GM12878 (cell line): ENCODE measurements at regions not wholly inside any gene's neighbourhood (a gene's known extent, or its start where the extent isn't known, plus 50 kb on each side); places are given as distances from the start of the nearest gene placed in this dataset.

Source experiments
- ATAC-seq: fragments of 200-7000 bp; cut with Tn5 transposase; 3 replicates; pipeline ENCODE4 v1.9.1; 2020; ENCODE audit warnings: mild to moderate bottlenecking, moderate library complexity
- BruUV-seq: library from RNA; stranded (reverse); fragments of 400-500 nt; replicated peaks from 2 replicates; lab custom pipeline; 2021; lab: Mats Ljungman, UMichigan
- CTCF ChIA-PET: fragments of 300-600 bp; sonication (Branson Sonifier 250); formaldehyde crosslinking; extraction: SDS; loops from one replicate; lab custom pipeline; 2021; ENCODE audit warnings: inconsistent platforms; lab: Yijun Ruan, JAX
- POLR2A ChIA-PET: fragments of 350-600 bp; formaldehyde crosslinking; extraction: SDS; loops from one replicate; lab custom pipeline; 2021; ENCODE audit warnings: inconsistent platforms; lab: Charles Lee
- RAD21 ChIA-PET: fragments of 300-600 bp; sonication (Branson Sonifier 250); formaldehyde crosslinking; loops from one replicate; lab custom pipeline; 2023; ENCODE audit warnings: antibody characterized with exemption; ENCODE audit not compliant: unreplicated experiment; lab: Charles Lee
- SMC1A ChIA-PET: fragments of 300-600 bp; sonication (Branson Sonifier 250); formaldehyde crosslinking; loops from one replicate; lab custom pipeline; 2023; ENCODE audit not compliant: unreplicated experiment, uncharacterized antibody; lab: Charles Lee
- DNase-seq: peaks from one replicate; pipeline ENCODE4 v3.0.0-alpha.2; 2011; ENCODE audit warnings: low read depth, low spot score
- FAIRE-seq: peaks from 3 replicates; lab custom pipeline; 2011; peaks lifted over from hg19 to GRCh38; lab: Jason Lieb, UNC
- H2AFZ ChIP-seq: 2 replicates; pipeline ENCODE4 v1.6.0; 2011; ENCODE audit warnings: low read depth, low read length, control low read depth; ENCODE audit not compliant: control insufficient read depth
- H3K27ac ChIP-seq: 2 replicates; pipeline ENCODE4 v1.5.1; 2011; ENCODE audit warnings: control low read depth; ENCODE audit not compliant: control insufficient read depth, insufficient read depth
- H3K27me3 ChIP-seq, 2 experiments: replicated peaks in 1 of 2; 2 replicates each; pipeline versions ENCODE4 v1.6.0 to v1.6.1; 2011; ENCODE audit warnings: low read length in 1 of 2; ENCODE audit not compliant: control insufficient read depth in 2 of 2, insufficient read depth in 2 of 2
- H3K36me3 ChIP-seq, 2 experiments: 2 replicates each; pipeline ENCODE4 v1.5.1; 2011; ENCODE audit warnings: low read length in 1 of 2; ENCODE audit not compliant: control insufficient read depth in 2 of 2, insufficient read depth in 2 of 2
- H3K4me1 ChIP-seq: 2 replicates; pipeline ENCODE4 v1.6.1; 2011; ENCODE audit warnings: mild to moderate bottlenecking, low read length, moderate library complexity, mixed read lengths; ENCODE audit not compliant: control insufficient read depth, insufficient read depth
- H3K4me2 ChIP-seq: 2 replicates; pipeline ENCODE4 v1.6.0; 2011; ENCODE audit warnings: control low read depth; ENCODE audit not compliant: control insufficient read depth, insufficient read depth
- H3K4me3 ChIP-seq: fragments of 200-600 bp; sonication (generic); 2 replicates; pipeline ENCODE4 v1.5.1; 2016
- H3K79me2 ChIP-seq: 2 replicates; pipeline ENCODE4 v1.6.0; 2011; ENCODE audit warnings: low read length; ENCODE audit not compliant: control insufficient read depth, insufficient read depth
- H3K9ac ChIP-seq: 2 replicates; pipeline ENCODE4 v1.8.0; 2011; ENCODE audit warnings: low read length, control low read depth, mixed read lengths; ENCODE audit not compliant: control insufficient read depth, insufficient read depth
- H3K9me3 ChIP-seq: replicated peaks from 3 replicates; pipeline ENCODE4 v1.5.1; 2011; ENCODE audit warnings: mild to moderate bottlenecking, low read length; ENCODE audit not compliant: control insufficient read depth, insufficient read depth
- H4K20me1 ChIP-seq: 2 replicates; pipeline ENCODE4 v1.6.0; 2011; ENCODE audit not compliant: control insufficient read depth, insufficient read depth
- BCL11A ChIP-seq: IDR thresholded peaks from 2 replicates; pipeline ENCODE4 v1.6.1; 2011; ENCODE audit warnings: low read depth, low read length
- CHD2 ChIP-seq: IDR thresholded peaks from 2 replicates; pipeline ENCODE4 v1.6.1; 2011; ENCODE audit warnings: low read depth, low read length, improper control_type of control experiment, borderline replicate concordance
- CUX1 ChIP-seq: IDR thresholded peaks from 2 replicates; pipeline ENCODE4 v1.6.1; 2012; ENCODE audit warnings: improper control_type of control experiment, low read depth, low read length; ENCODE audit not compliant: insufficient replicate concordance
- EP300 ChIP-seq, 2 experiments: fragments of 150-350 bp in 1 of 2; IDR thresholded peaks; 2 replicates each; pipeline ENCODE4 v1.6.1; 2011 to 2012; ENCODE audit warnings: low read depth in 2 of 2, low read length in 2 of 2, borderline replicate concordance in 1 of 2, improper control_type of control experiment in 1 of 2, inconsistent platforms in 1 of 2; ENCODE audit not compliant: control insufficient read depth in 1 of 2
- FOS ChIP-seq: IDR thresholded peaks from 3 replicates; pipeline ENCODE4 v1.6.1; 2011; ENCODE audit warnings: borderline replicate concordance; ENCODE audit not compliant: insufficient read length; ENCODE audit errors: extremely low read depth
- FOXM1 ChIP-seq: IDR thresholded peaks from 2 replicates; pipeline ENCODE4 v1.6.1; 2012; ENCODE audit warnings: low read depth, mild to moderate bottlenecking, inconsistent platforms, low read length, moderate library complexity
- IKZF2 ChIP-seq, 2 experiments: fragments of 450-650 bp; IDR thresholded peaks; 2 replicates each; pipeline ENCODE4 v1.6.1; 2017; ENCODE audit warnings: mild to moderate bottlenecking in 2 of 2, moderate library complexity in 2 of 2
- JUNB ChIP-seq: IDR thresholded peaks from 2 replicates; pipeline ENCODE4 v1.6.1; 2016; ENCODE audit warnings: antibody characterized with exemption, mild to moderate bottlenecking
- LARP7 ChIP-seq: fragments of 450-650 bp; IDR thresholded peaks from 2 replicates; pipeline ENCODE4 v1.6.1; 2017; ENCODE audit warnings: mild to moderate bottlenecking
- MEF2B ChIP-seq: fragments of 450-650 bp; IDR thresholded peaks from 2 replicates; pipeline ENCODE4 v1.6.1; 2018; ENCODE audit warnings: mild to moderate bottlenecking, moderate library complexity; ENCODE audit not compliant: partially characterized antibody, poor library complexity, severe bottlenecking
- NKRF ChIP-seq: fragments of 450-650 bp; conservative IDR thresholded peaks from 2 replicates; pipeline ENCODE4 v1.6.1; 2017; ENCODE audit warnings: mild to moderate bottlenecking, moderate library complexity
- POLR2A ChIP-seq: IDR thresholded peaks from 2 replicates; pipeline ENCODE4 v1.6.1; 2011; ENCODE audit warnings: low read depth, mild to moderate bottlenecking, low read length
- POU2F2 ChIP-seq: IDR thresholded peaks from 3 replicates; pipeline ENCODE4 v1.6.1; 2011; ENCODE audit warnings: low read depth, mild to moderate bottlenecking, low read length, borderline replicate concordance
- RAD21 ChIP-seq: IDR thresholded peaks from 2 replicates; pipeline ENCODE4 v1.6.1; 2011; ENCODE audit warnings: mild to moderate bottlenecking, low read depth, low read length, moderate library complexity; ENCODE audit not compliant: insufficient read depth
- RCOR1 ChIP-seq: conservative IDR thresholded peaks from 2 replicates; pipeline ENCODE4 v1.6.1; 2012; ENCODE audit warnings: low read depth, low read length, improper control_type of control experiment
- RUNX3 ChIP-seq: IDR thresholded peaks from 2 replicates; pipeline ENCODE4 v1.6.1; 2012; ENCODE audit warnings: low read length, inconsistent platforms
- SP1 ChIP-seq: IDR thresholded peaks from one replicate; pipeline ENCODE4 v1.6.1; 2011; ENCODE audit warnings: low read depth, low read length
- STAT3 ChIP-seq: IDR thresholded peaks from 2 replicates; pipeline ENCODE4 v1.6.1; 2011; ENCODE audit warnings: low read depth, low read length, improper control_type of control experiment
- ZNF217 ChIP-seq: fragments of 450-650 bp; IDR thresholded peaks from 2 replicates; pipeline ENCODE4 v1.6.1; 2017; ENCODE audit warnings: antibody characterized with exemption, mild to moderate bottlenecking
- WGBS: methylation state at CpG from one replicate; pipeline ENCODE4 v1.1.6; 2016; ENCODE audit warnings: low lambda C conversion rate; ENCODE audit not compliant: insufficient replicate concordance, insufficient coverage; ENCODE audit errors: missing lambda C conversion rate; 5-methylcytosine and 5-hydroxymethylcytosine counted together
- in situ Hi-C: fragments of 300-500 bp; cut with MboI; formaldehyde crosslinking; loops from 9 replicates; pipeline ENCODE4 v1.14.3; 2018; ENCODE audit warnings: mixed read lengths
- intact Hi-C: fragments of 100-400 bp; cut with micrococcal nuclease; formaldehyde crosslinking; loops from one replicate; pipeline ENCODE4 v1.14.2; 2022; ENCODE audit not compliant: unreplicated experiment

GRCh38 chr6:154604119-154604518 is 93.6 kb upstream of the CNKSR3 start:
- POLR2A ChIA-PET: no interaction called here
- TF ChIP-seq CUX1 (peak; percentile 21), LARP7 (no peak), ZNF217 (0 out of 2 replicates have a peak, but pooled peaks have one; percentile 66), BCL11A (peak; percentile 76), SP1 (no peak), POLR2A (no peak), MEF2B (peak; percentile 94), FOXM1 (0 out of 2 replicates have a peak, but pooled peaks have one; percentile 19), STAT3 (no peak), NKRF (no peak), RCOR1 (no peak), EP300 (IDR thresholded peaks at IDR 0.05; ENCODE audit: borderline replicate concordance in 1 of 2, control insufficient read depth in 1 of 2, low read depth in 2 of 2, low read length in 2 of 2) (peak; percentile 61 to 93; a peak in 3 of 4 replicates), CHD2 (0 out of 2 replicates have a peak, but pooled peaks have one; percentile 38), JUNB (peak; percentile 50; the same call in 1 of the 2 replicates), FOS (no peak), RAD21 (no peak), IKZF2 (IDR thresholded peaks at IDR 0.05) (peak; percentile 90 to 95), RUNX3 (peak; percentile 76), POU2F2 (peak; percentile 51; the same call in 2 of the 3 replicates)

More at GRCh38 chr6:154604119-154604518, 93.6 kb upstream of the CNKSR3 start:
- in situ Hi-C loops: no loop called here
- no peak overlapping the region for H3K9ac ChIP-seq
- no TSS peak for BruUV-seq
- ChIA-PET CTCF (interaction anchor here (0.8 to 1.7 kb wide), 3 partner anchors 8 to 202 kb away, joined by 3 to 8 read pairs (median 4); no protein-coding TSS in a partner anchor), SMC1A (interaction anchor here (1.0 to 2.4 kb wide), 3 partner anchors 8 to 356 kb away, joined by 3 to 13 read pairs (median 3); no protein-coding TSS in a partner anchor), RAD21 (interaction anchor here (0.6 to 1.5 kb wide), 2 partner anchors 72 to 466 kb away, joined by 3 read pairs; no protein-coding TSS in a partner anchor)
- ATAC-seq: peak; percentile 66
- intact Hi-C loops: loop anchor here (10.0 kb wide), 1 partner anchor 571 kb away; no protein-coding TSS in a partner anchor
- 15% methylated on average over 8 of the region's 8 CpGs for WGBS
- no peaks in the 10 kb centered on the region for H4K20me1 ChIP-seq
- no peaks in the 10 kb centered on the region for H3K27me3 ChIP-seq
- peaks cover 31% of the 10 kb centered on the region for H3K4me1 ChIP-seq
- H3K4me2 ChIP-seq: 0 out of 2 replicates have a peak overlapping the region, but pooled peaks have one; percentile 21
- H2AFZ ChIP-seq: no peak overlapping the region; the same call in 1 of the 2 replicates
- no peak overlapping the region for H3K4me3 ChIP-seq
- FAIRE-seq: peak; percentile 31
- DNase-seq: peak; percentile 55
- no peaks in the 10 kb centered on the region for H3K36me3 ChIP-seq
- H3K9me3 ChIP-seq: peaks cover 2% of the 10 kb centered on the region; the same call in 2 of the 3 replicates
- H3K27ac ChIP-seq: peak overlapping the region; percentile 7; the same call in 1 of the 2 replicates
- H3K79me2 ChIP-seq: no peaks in the 10 kb centered on the region
